ENCODE measurements at regions not wholly inside any gene's neighbourhood (a gene's known extent, or its start where the extent isn't known, plus 50 kb on each side); places are given as distances from the start of the nearest gene placed in this dataset.
"Not testable (repeated sequence)": the region's sequence is repeated elsewhere in the genome, so short reads cannot be mapped to it uniquely, and the experiment has no call there.

DNA sequence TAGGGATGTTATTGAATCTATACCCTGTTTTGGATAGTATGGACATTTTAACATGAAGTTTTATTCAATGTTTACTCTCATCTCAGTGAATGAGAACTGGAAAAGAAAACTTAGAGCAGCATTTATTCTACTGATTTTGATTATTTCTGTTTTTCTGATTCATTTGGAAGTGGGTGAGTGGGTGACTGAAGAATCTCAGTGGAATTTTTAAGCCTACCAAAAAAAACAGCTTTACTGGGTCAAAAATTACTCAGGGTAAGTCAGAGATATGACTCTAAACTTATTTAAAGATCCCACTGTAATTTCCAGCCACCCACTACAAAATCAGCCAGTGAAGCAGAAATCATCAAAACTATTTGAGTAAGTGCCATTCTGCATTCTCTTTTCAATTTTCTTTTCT is 942.6 kb upstream of the ADAMTS5 start:
- TF ChIP-seq, protein P1, sequence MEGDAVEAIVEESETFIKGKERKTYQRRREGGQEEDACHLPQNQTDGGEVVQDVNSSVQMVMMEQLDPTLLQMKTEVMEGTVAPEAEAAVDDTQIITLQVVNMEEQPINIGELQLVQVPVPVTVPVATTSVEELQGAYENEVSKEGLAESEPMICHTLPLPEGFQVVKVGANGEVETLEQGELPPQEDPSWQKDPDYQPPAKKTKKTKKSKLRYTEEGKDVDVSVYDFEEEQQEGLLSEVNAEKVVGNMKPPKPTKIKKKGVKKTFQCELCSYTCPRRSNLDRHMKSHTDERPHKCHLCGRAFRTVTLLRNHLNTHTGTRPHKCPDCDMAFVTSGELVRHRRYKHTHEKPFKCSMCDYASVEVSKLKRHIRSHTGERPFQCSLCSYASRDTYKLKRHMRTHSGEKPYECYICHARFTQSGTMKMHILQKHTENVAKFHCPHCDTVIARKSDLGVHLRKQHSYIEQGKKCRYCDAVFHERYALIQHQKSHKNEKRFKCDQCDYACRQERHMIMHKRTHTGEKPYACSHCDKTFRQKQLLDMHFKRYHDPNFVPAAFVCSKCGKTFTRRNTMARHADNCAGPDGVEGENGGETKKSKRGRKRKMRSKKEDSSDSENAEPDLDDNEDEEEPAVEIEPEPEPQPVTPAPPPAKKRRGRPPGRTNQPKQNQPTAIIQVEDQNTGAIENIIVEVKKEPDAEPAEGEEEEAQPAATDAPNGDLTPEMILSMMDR (IDR thresholded peaks at IDR 0.05; ENCODE audit: borderline replicate concordance, extremely low read depth, low read length, poor library complexity, severe bottlenecking), result not testable (repeated sequence)
- TF ChIP-seq EZH2 (IDR thresholded peaks at IDR 0.05; ENCODE audit: borderline replicate concordance, low read depth, low read length, severe bottlenecking), result not testable (repeated sequence)
